IPS-NIHi7 (cell line): ENCODE measurements at regions not wholly inside any gene's neighbourhood (a gene's known extent, or its start where the extent isn't known, plus 50 kb on each side); places are given as distances from the start of the nearest gene placed in this dataset.
A peak's percentile ranks its signal among the peaks of the same experiment; 100 is the strongest.
"Not testable (repeated sequence)": the region's sequence is repeated elsewhere in the genome, so short reads cannot be mapped to it uniquely, and the experiment has no call there.

Experiments
- DNase-seq: peaks from one replicate; pipeline ENCODE4 v3.0.0; 2012; ENCODE audit warnings: mixed read lengths; ENCODE audit errors: extremely low spot score

- DNase-seq: not testable (repeated sequence)
These were observed 66.2 kb upstream of the PAPPA2 start for GRCh38 chr1:176396604-176397395.

GRCh38 chr1:176391621-176392020 is 71.4 kb upstream of the PAPPA2 start:
- DNase-seq: no peak

GRCh38 chr1:176384841-176385240 is 78.1 kb upstream of the PAPPA2 start:
- no peak for DNase-seq

GRCh38 chr1:176382163-176382562 is 80.8 kb upstream of the PAPPA2 start:
- DNase-seq: no peak

GRCh38 chr1:176379626-176380339 is 83.2 kb upstream of the PAPPA2 start:
- no peak for DNase-seq

GRCh38 chr1:176374967-176375569 is 87.9 kb upstream of the PAPPA2 start:
- DNase-seq: peak; percentile 83

GRCh38 chr1:176364236-176364905 is 98.6 kb upstream of the PAPPA2 start:
- peak; percentile 16 for DNase-seq

- DNase-seq: not testable (repeated sequence)
These were observed 113.8 kb upstream of the PAPPA2 start for GRCh38 chr1:176349135-176349715.

- DNase-seq: no peak
These were observed 121.3 kb upstream of the PAPPA2 start for GRCh38 chr1:176341656-176342055.

- DNase-seq: no peak
These were observed 124.1 kb upstream of the PAPPA2 start for GRCh38 chr1:176338877-176339276.

GRCh38 chr1:176330782-176331181 is 123.7 kb upstream of the COP1 start:
- DNase-seq: no peak

- no peak for DNase-seq
These were observed 118.6 kb upstream of the COP1 start for GRCh38 chr1:176325664-176326063.

- no peak for DNase-seq
These were observed 116.4 kb upstream of the COP1 start for GRCh38 chr1:176323472-176323871.

- DNase-seq: no peak
These were observed 108.6 kb upstream of the COP1 start for GRCh38 chr1:176315519-176316220.

- not testable (repeated sequence) for DNase-seq
These were observed 89.5 kb upstream of the COP1 start for GRCh38 chr1:176296602-176297001.

- no peak for DNase-seq
These were observed 78.9 kb upstream of the COP1 start for GRCh38 chr1:176285996-176286395.

- no peak for DNase-seq
These were observed 64.5 kb upstream of the COP1 start for GRCh38 chr1:176271572-176271971.
